Transverse colon (tissue), 4 donors: ENCODE measurements at regions not wholly inside any gene's neighbourhood (a gene's known extent, or its start where the extent isn't known, plus 50 kb on each side); places are given as distances from the start of the nearest gene placed in this dataset.

Source experiments
- CTCF ChIP-seq, 5 experiments: fragments of 200-600 bp in 3 of 5; fragments of 450-650 bp in 2 of 5; sonication (generic) in 3 of 5; IDR thresholded peaks; 1 replicate in 2 of 5; 2 replicates in 3 of 5; pipeline ENCODE4 v1.5.1; 2016 to 2017; ENCODE audit warnings: antibody characterized with exemption in 5 of 5, inconsistent platforms in 3 of 5, mild to moderate bottlenecking in 2 of 5, moderate library complexity in 1 of 5
- POLR2A ChIP-seq: fragments of 450-650 bp; IDR thresholded peaks from one replicate; pipeline ENCODE4 v1.6.1; 2016; ENCODE audit warnings: antibody characterized with exemption, mild to moderate bottlenecking, moderate library complexity
- POLR2AphosphoS5 ChIP-seq, 3 donors: sonication (generic); formaldehyde crosslinking; IDR thresholded peaks; one replicate each; pipeline ENCODE4 v1.6.1; 2016; ENCODE audit warnings: antibody characterized with exemption in 3 of 3

GRCh38 chr3:124075753-124076152 lies 83.8 kb upstream of the ROPN1 start:
- no peak for TF ChIP-seq CTCF (IDR thresholded peaks at IDR 0.05)
- TF ChIP-seq POLR2A = no peak
- no peak for TF ChIP-seq POLR2AphosphoS5 (IDR thresholded peaks at IDR 0.05)
